ENCODE measurements at regions not wholly inside any gene's neighbourhood (a gene's known extent, or its start where the extent isn't known, plus 50 kb on each side); places are given as distances from the start of the nearest gene placed in this dataset.
"Not testable (repeated sequence)": the region's sequence is repeated elsewhere in the genome, so short reads cannot be mapped to it uniquely, and the experiment has no call there.

GRCh38 chr12:17132336-17132735 lies 526.4 kb upstream of the LMO3 start:
- no peak for DNase-seq (ENCODE audit: extremely low spot score)
- no peak for TF ChIP-seq POLR2A (IDR thresholded peaks at IDR 0.05; ENCODE audit: low read depth)
- TF ChIP-seq EP300 (IDR thresholded peaks at IDR 0.05) = no peak
- no peak for TF ChIP-seq POLR2AphosphoS5 (IDR thresholded peaks at IDR 0.05)
- TF ChIP-seq CTCF (IDR thresholded peaks at IDR 0.05) = no peak
- Histone ChIP-seq H3K4me3 (no peak overlapping the region), H3K27me3 (no peaks in the 10 kb centered on the region), H3K27ac (replicated peaks in 1 of 4) (no peak overlapping the region), H3K9me3 (no peaks in the 10 kb centered on the region), H3K4me1 (peaks cover 0 to 7% (median 0%) of the 10 kb centered on the region in 4 donors), H3K36me3 (no peaks in the 10 kb centered on the region)
- intact Hi-C loops (cut with DNase I) = no loop called here
- 94% methylated on average over 4 of the region's 4 CpGs for WGBS

GRCh38 chr12:17116538-17116937 lies 510.6 kb upstream of the LMO3 start:
- DNase-seq (ENCODE audit: extremely low spot score); H3K9me3 ChIP-seq; intact Hi-C loops (cut with DNase I); H3K4me1 ChIP-seq; H3K27ac ChIP-seq (replicated peaks in 1 of 4); H3K27me3 ChIP-seq; H3K4me3 ChIP-seq; H3K36me3 ChIP-seq: not testable (repeated sequence)
- 85% methylated on average over 3 of the region's 3 CpGs for WGBS

GRCh38 chr12:17110316-17110715 lies 504.4 kb upstream of the LMO3 start:
- H3K27ac ChIP-seq (replicated peaks in 1 of 4) = no peak overlapping the region
- no peak overlapping the region for H3K4me3 ChIP-seq
- TF ChIP-seq POLR2A (IDR thresholded peaks at IDR 0.05; ENCODE audit: low read depth) (no peak), EP300 (IDR thresholded peaks at IDR 0.05) (no peak), POLR2AphosphoS5 (IDR thresholded peaks at IDR 0.05) (no peak), CTCF (IDR thresholded peaks at IDR 0.05) (no peak)
- DNase-seq (ENCODE audit: extremely low spot score) = no peak
- H3K4me1 ChIP-seq = no peaks in the 10 kb centered on the region
- H3K36me3 ChIP-seq = no peaks in the 10 kb centered on the region
- H3K9me3 ChIP-seq = no peaks in the 10 kb centered on the region
- no peaks in the 10 kb centered on the region for H3K27me3 ChIP-seq
- intact Hi-C loops (cut with DNase I) = no loop called here

GRCh38 chr12:17108877-17109541 lies 503.0 kb upstream of the LMO3 start:
- Histone ChIP-seq H3K4me1 (no peaks in the 10 kb centered on the region), H3K36me3 (no peaks in the 10 kb centered on the region), H3K4me3 (no peak overlapping the region), H3K9me3 (no peaks in the 10 kb centered on the region), H3K27me3 (no peaks in the 10 kb centered on the region), H3K27ac (replicated peaks in 1 of 4) (no peak overlapping the region)
- 36% methylated on average over 3 of the region's 3 CpGs for WGBS
- no peak for DNase-seq (ENCODE audit: extremely low spot score)
- intact Hi-C loops (cut with DNase I) = no loop called here
- TF ChIP-seq CTCF (IDR thresholded peaks at IDR 0.05) = no peak
- no peak for TF ChIP-seq EP300 (IDR thresholded peaks at IDR 0.05)
- TF ChIP-seq POLR2A (IDR thresholded peaks at IDR 0.05; ENCODE audit: low read depth) = no peak

- DNase-seq (ENCODE audit: extremely low spot score) = no peak
- Histone ChIP-seq H3K9me3 (no peaks in the 10 kb centered on the region), H3K27ac (replicated peaks in 1 of 4) (no peak overlapping the region), H3K36me3 (no peaks in the 10 kb centered on the region), H3K27me3 (no peaks in the 10 kb centered on the region), H3K4me3 (no peak overlapping the region), H3K4me1 (no peaks in the 10 kb centered on the region)
- WGBS = 42% methylated on average over 2 of the region's 2 CpGs
- no peak for TF ChIP-seq CTCF (IDR thresholded peaks at IDR 0.05)
- no peak for TF ChIP-seq EP300 (IDR thresholded peaks at IDR 0.05)
- no peak for TF ChIP-seq POLR2A (IDR thresholded peaks at IDR 0.05; ENCODE audit: low read depth)
- TF ChIP-seq POLR2AphosphoS5 (IDR thresholded peaks at IDR 0.05) = no peak
- intact Hi-C loops (cut with DNase I) = no loop called here
Measured at GRCh38 chr12:17104801-17105200, 498.8 kb upstream of the LMO3 start.
